Activated naive CD8-positive, alpha-beta T cell treated with anti-CD3 and anti-CD28 coated beads, Interleukin-2, amount 50 U/mL, for 24 hours (primary cell): ENCODE measurements at regions not wholly inside any gene's neighbourhood (a gene's known extent, or its start where the extent isn't known, plus 50 kb on each side); places are given as distances from the start of the nearest gene placed in this dataset.

Experiments
- ATAC-seq: fragments of 150-1000 bp; cut with Tn5 transposase; one replicate; pipeline ENCODE4 v1.10.0; 2021
- DNase-seq: peaks from one replicate; pipeline ENCODE4 v3.0.0; 2021
- H3K27ac Mint-ChIP-seq: one replicate; pipeline ENCODE4 v1.8.0; 2021; ENCODE audit warnings: mild to moderate bottlenecking, mixed read lengths
- H3K27me3 Mint-ChIP-seq: one replicate; pipeline ENCODE4 v1.8.0; 2021; ENCODE audit warnings: mixed read lengths
- H3K36me3 Mint-ChIP-seq: one replicate; pipeline ENCODE4 v1.8.0; 2021; ENCODE audit warnings: low read depth, mixed read lengths
- H3K4me1 Mint-ChIP-seq: one replicate; pipeline ENCODE4 v1.8.0; 2021; ENCODE audit warnings: mixed read lengths
- H3K4me3 Mint-ChIP-seq: one replicate; pipeline ENCODE4 v1.8.0; 2021; ENCODE audit warnings: mild to moderate bottlenecking, moderate library complexity, mixed read lengths
- H3K9me3 Mint-ChIP-seq: one replicate; pipeline ENCODE4 v1.8.0; 2021; ENCODE audit warnings: mixed read lengths

GRCh38 chr11:105328061-105328460 is 188.5 kb upstream of the CARD18 start:
- H3K4me1 Mint-ChIP-seq: no peaks in the 10 kb centered on the region
- H3K9me3 Mint-ChIP-seq: no peaks in the 10 kb centered on the region

DNA sequence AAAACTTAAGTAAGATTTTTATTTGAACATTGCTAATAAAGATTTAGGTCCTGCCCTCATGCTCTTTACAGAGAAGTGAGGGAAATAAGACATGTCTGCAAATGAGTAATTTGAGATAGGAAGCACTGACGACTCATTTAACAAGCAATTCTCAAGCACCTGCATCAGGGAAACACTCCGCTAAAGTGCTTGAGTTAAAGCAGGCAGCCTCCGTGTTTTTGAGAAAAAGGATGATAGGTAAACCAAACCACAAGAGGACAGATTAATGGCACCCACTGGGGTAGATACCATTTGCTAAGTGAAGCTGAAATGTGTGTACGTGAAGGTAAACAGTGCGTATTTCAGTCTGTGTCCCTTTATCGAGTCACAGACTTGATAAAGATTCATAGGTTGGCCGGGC is 184.6 kb upstream of the CARD18 start:
- Mint-ChIP-seq H3K9me3 (no peaks in the 10 kb centered on the region), H3K36me3 (no peaks in the 10 kb centered on the region), H3K27ac (no peak overlapping the region), H3K4me3 (no peak overlapping the region), H3K4me1 (no peaks in the 10 kb centered on the region), H3K27me3 (peaks cover 4% of the 10 kb centered on the region)
- no peak for DNase-seq
- no peak for ATAC-seq

More at GRCh38 chr11:105328061-105328460, 188.5 kb upstream of the CARD18 start:
- DNase-seq (no peak), ATAC-seq (no peak)
- H3K36me3 Mint-ChIP-seq: no peaks in the 10 kb centered on the region
- no peak overlapping the region for H3K4me3 Mint-ChIP-seq
- H3K27me3 Mint-ChIP-seq: no peaks in the 10 kb centered on the region
- no peak overlapping the region for H3K27ac Mint-ChIP-seq

DNA sequence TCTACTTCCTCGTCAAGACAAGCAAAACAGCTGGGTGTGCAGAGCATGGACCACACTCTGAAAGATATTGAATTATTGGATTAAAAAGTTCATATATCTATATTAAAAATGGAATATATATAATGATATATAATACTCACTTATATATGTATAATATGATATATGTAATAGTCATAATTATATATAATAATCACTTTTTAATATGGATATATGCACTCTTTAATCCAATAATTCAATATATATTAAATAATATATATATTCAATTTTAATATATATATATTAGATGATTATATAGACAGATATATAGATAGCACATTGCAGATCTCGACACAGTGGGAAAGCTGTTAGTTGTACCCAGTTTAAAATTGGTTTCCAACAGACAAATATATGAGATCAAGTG is 182.1 kb upstream of the CARD18 start:
- Mint-ChIP-seq H3K4me3 (no peak overlapping the region), H3K27ac (no peak overlapping the region)
- no peak for ATAC-seq

DNA sequence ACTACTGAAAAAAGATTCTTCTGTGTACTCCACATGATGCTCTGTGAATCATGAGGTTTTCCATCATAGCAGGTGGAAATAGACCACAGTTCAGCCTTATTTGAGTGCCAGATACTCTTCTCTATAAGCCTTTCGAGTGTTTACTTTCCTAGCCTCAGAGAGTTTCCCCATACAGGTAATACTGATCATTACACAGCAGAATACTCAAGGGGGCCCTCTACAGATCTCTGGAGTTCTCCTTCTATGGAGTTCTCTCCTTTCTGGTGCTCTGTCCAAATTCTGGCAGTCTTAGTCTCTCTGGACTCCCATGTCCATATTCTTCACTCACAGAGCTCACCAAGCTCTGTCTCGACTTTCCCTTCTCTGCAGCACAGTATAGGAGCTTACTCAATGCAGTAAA is 175.7 kb upstream of the CARD18 start:
- Mint-ChIP-seq H3K4me3 (no peak overlapping the region), H3K27ac (no peak overlapping the region), H3K27me3 (peaks cover 3% of the 10 kb centered on the region), H3K4me1 (no peaks in the 10 kb centered on the region), H3K36me3 (no peaks in the 10 kb centered on the region), H3K9me3 (no peaks in the 10 kb centered on the region)
- DNase-seq: no peak
- peak; percentile 33 for ATAC-seq

More for the DNA sequence above, 182.1 kb upstream of the CARD18 start:
- peaks cover 4% of the 10 kb centered on the region for H3K27me3 Mint-ChIP-seq
- no peaks in the 10 kb centered on the region for H3K9me3 Mint-ChIP-seq
- DNase-seq: no peak
- H3K4me1 Mint-ChIP-seq: no peaks in the 10 kb centered on the region
- H3K36me3 Mint-ChIP-seq: no peaks in the 10 kb centered on the region

DNA sequence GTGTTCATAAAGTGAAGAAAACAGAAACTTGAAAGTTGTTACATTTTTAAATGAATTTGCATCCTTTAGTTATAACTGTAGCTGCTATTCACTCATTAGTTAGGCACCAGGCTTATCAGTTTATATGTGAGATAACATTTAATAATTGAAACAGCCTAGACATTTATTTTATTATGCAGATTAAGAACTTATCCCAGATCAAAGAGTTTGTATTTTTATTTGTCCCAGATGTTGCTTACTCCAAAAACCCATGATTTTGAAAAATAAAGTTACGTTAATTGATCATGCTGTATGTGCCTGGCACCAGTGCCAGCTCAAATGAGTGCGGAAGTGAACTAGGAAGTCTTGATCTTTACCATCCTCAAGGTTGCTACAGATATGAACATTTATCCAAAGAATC is 172.7 kb upstream of the CARD18 start:
- Mint-ChIP-seq H3K4me3 (no peak overlapping the region), H3K9me3 (no peaks in the 10 kb centered on the region), H3K36me3 (no peaks in the 10 kb centered on the region), H3K4me1 (no peaks in the 10 kb centered on the region), H3K27me3 (no peaks in the 10 kb centered on the region), H3K27ac (no peak overlapping the region)
- ATAC-seq: no peak
- no peak for DNase-seq

DNA sequence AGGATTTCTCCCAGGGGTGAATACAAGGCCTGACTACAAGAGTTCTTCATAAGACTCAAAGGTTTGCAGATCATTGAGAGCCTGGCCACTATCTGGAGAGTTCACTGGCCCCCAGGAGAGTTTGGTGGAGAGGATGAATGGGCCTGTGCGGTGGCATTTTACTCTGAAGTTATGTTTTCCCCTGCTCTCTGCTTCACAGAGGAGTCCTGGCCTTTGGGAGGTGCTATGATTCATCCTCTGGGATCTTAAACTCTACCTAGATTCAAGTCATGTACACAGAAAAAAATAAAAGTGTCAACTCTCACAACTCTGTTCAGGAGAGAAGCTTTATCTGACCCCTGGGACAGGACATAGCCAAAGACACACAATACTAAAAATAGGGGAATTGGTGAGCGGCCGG is 159.1 kb upstream of the CARD18 start:
- Mint-ChIP-seq H3K36me3 (no peaks in the 10 kb centered on the region), H3K4me1 (peaks cover 21% of the 10 kb centered on the region), H3K9me3 (no peaks in the 10 kb centered on the region), H3K27ac (peak overlapping the region; percentile 50), H3K27me3 (peaks cover 13% of the 10 kb centered on the region), H3K4me3 (no peak overlapping the region)
- no peak for DNase-seq
- ATAC-seq: peak; percentile 80

DNA sequence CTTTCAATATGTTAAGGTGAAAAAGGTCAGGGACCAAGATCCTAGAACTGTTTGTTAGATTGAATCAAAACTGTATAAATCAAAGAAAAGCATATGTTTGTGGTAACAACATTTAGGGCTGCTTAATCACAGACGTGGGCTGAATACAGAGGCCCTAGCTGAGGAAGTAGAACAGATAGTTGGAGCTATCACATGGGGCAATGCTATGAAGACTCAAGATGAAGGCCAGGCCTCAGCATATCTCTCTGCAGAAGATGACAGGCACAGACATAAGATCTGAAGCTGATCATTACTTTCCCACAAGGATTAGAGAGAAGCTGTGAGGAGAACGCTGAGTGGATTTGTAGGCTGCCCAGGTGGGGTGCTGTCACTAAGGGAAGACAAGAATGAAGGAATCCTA is 158.6 kb upstream of the CARD18 start:
- Mint-ChIP-seq H3K27me3 (peaks cover 13% of the 10 kb centered on the region), H3K36me3 (no peaks in the 10 kb centered on the region), H3K9me3 (no peaks in the 10 kb centered on the region), H3K27ac (peak overlapping the region; percentile 50), H3K4me3 (no peak overlapping the region), H3K4me1 (peaks cover 21% of the 10 kb centered on the region)
- DNase-seq (no peak), ATAC-seq (no peak)

- Mint-ChIP-seq H3K9me3 (no peaks in the 10 kb centered on the region), H3K4me3 (no peak overlapping the region), H3K27ac (peak overlapping the region; percentile 80), H3K27me3 (peaks cover 10% of the 10 kb centered on the region), H3K36me3 (no peaks in the 10 kb centered on the region), H3K4me1 (peaks cover 21% of the 10 kb centered on the region)
- DNase-seq: no peak
- ATAC-seq: peak; percentile 72
Measured at GRCh38 chr11:105297463-105297862, 157.9 kb upstream of the CARD18 start.

DNA sequence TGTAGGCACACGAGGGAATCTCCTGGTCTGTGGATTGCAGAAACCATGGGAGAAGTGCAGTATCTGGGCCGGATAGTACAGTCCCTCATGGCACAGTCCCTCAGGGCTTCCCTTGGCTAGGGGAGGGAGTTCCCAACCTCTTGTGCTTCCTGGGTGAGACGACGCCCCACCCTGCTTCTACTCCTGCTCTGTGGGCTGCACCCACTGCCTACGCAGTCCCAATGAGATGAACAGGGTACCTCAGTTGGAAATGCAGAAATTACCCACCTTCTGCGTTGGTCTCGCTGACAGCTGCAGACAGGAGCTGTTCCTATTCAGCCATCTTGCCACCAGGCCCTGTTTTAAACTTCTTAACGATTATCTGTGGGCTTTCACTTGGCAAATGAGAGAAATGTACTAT is 157.2 kb upstream of the CARD18 start:
- Mint-ChIP-seq H3K4me1 (peaks cover 21% of the 10 kb centered on the region), H3K36me3 (no peaks in the 10 kb centered on the region), H3K27me3 (peaks cover 10% of the 10 kb centered on the region), H3K9me3 (no peaks in the 10 kb centered on the region), H3K4me3 (no peak overlapping the region), H3K27ac (peak overlapping the region; percentile 80)
- ATAC-seq (no peak), DNase-seq (no peak)

DNA sequence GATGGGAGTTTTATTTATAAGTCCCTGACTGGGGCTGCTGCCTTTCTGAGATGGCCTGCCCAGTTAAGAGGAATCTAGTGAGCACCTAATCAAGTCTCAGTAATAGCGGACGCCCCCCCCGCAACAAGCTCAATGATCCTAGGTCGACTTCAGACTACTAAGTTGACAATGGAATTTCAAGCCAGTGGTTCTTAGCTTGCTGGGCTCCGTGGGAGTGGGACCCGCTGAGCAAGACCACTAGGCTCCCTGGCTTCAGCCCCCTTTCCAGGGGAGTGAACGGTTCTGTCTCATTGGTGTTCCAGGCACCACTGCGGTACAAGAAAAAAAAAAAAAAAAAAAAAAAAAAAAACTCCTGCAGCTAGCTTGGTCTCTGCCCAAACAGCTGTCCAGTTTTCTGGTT is 156.8 kb upstream of the CARD18 start:
- no peak for DNase-seq
- peaks cover 21% of the 10 kb centered on the region for H3K4me1 Mint-ChIP-seq
- H3K27me3 Mint-ChIP-seq: peaks cover 10% of the 10 kb centered on the region
- ATAC-seq: no peak
- no peaks in the 10 kb centered on the region for H3K9me3 Mint-ChIP-seq
- no peak overlapping the region for H3K27ac Mint-ChIP-seq
- H3K4me3 Mint-ChIP-seq: no peak overlapping the region
- no peaks in the 10 kb centered on the region for H3K36me3 Mint-ChIP-seq

GRCh38 chr11:105282658-105283057 is 143.1 kb upstream of the CARD18 start:
- peaks cover 3% of the 10 kb centered on the region for H3K9me3 Mint-ChIP-seq
- no peak for ATAC-seq
- H3K4me1 Mint-ChIP-seq: no peaks in the 10 kb centered on the region
- H3K36me3 Mint-ChIP-seq: no peaks in the 10 kb centered on the region
- H3K27ac Mint-ChIP-seq: no peak overlapping the region
- no peak for DNase-seq
- peaks cover 4% of the 10 kb centered on the region for H3K27me3 Mint-ChIP-seq
- no peak overlapping the region for H3K4me3 Mint-ChIP-seq

DNA sequence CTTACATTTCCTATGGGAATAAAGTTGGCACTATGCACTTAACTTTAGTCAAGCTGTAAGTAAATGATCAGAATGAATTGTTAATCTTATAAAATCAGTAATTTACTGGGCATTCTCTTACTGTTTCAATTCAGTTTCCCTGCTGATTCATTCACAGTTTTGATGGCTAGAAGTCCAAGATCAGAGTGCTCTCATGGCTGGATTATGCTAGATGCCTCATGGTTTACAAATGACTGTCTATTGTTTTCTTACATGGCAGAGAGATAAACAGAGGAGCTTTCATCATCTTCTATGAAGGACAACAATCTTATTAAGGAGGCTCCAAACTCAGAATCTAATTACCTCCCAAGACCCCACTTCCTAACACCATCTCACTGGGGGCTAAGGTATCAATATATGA is 135.1 kb upstream of the CARD18 start:
- H3K9me3 Mint-ChIP-seq: no peaks in the 10 kb centered on the region
- DNase-seq (no peak), ATAC-seq (no peak)
- no peaks in the 10 kb centered on the region for H3K36me3 Mint-ChIP-seq
- no peaks in the 10 kb centered on the region for H3K4me1 Mint-ChIP-seq
- H3K27me3 Mint-ChIP-seq: peaks cover 4% of the 10 kb centered on the region
- H3K27ac Mint-ChIP-seq: no peak overlapping the region
- H3K4me3 Mint-ChIP-seq: no peak overlapping the region

DNA sequence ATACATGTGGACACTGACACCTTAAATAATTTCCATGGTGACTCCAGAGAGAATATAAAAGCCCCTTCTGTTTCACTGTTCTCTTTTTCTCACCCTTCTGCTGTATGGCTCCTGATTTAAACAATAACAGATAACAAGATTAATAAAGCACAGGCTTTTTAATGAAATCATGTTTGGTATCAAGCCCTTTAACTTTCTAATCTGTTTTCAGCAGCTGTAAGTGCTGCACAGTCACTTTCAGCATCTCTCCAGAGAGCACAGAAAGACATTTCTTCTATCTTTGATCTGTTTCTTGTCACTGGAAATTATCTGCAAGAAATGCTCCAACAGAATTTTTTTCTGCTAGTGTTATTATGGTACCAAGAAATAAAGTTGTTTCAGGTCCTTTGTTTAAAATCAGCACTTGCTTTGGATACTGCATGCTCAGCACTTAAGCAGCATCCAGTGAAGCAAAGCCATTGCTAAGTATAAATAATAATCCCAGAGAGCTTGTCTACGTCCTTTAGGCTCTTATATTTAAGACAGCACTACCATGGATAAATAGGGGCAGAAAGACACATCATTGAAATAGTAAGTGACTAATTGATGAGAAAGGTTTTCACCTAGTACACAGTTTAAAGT is 134.2 kb upstream of the CARD18 start:
- H3K27me3 Mint-ChIP-seq: peaks cover 4% of the 10 kb centered on the region
- DNase-seq (no peak), ATAC-seq (no peak)
- no peak overlapping the region for H3K4me3 Mint-ChIP-seq
- no peaks in the 10 kb centered on the region for H3K4me1 Mint-ChIP-seq
- no peak overlapping the region for H3K27ac Mint-ChIP-seq
- no peaks in the 10 kb centered on the region for H3K36me3 Mint-ChIP-seq
- H3K9me3 Mint-ChIP-seq: no peaks in the 10 kb centered on the region

- Mint-ChIP-seq H3K27me3 (peaks cover 2% of the 10 kb centered on the region), H3K9me3 (no peaks in the 10 kb centered on the region), H3K4me1 (no peaks in the 10 kb centered on the region), H3K27ac (no peak overlapping the region), H3K4me3 (no peak overlapping the region), H3K36me3 (no peaks in the 10 kb centered on the region)
- ATAC-seq: no peak
- no peak for DNase-seq
Measured at GRCh38 chr11:105269862-105270261, 130.3 kb upstream of the CARD18 start.

GRCh38 chr11:105268404-105269062 is 129.0 kb upstream of the CARD18 start:
- H3K27me3 Mint-ChIP-seq: peaks cover 2% of the 10 kb centered on the region
- no peaks in the 10 kb centered on the region for H3K9me3 Mint-ChIP-seq
- DNase-seq: no peak
- H3K36me3 Mint-ChIP-seq: no peaks in the 10 kb centered on the region
- H3K4me3 Mint-ChIP-seq: no peak overlapping the region
- no peak overlapping the region for H3K27ac Mint-ChIP-seq
- no peak for ATAC-seq
- H3K4me1 Mint-ChIP-seq: no peaks in the 10 kb centered on the region
